Dermis microvascular lymphatic vessel endothelial cell (primary cell): ENCODE measurements at regions not wholly inside any gene's neighbourhood (a gene's known extent, or its start where the extent isn't known, plus 50 kb on each side); places are given as distances from the start of the nearest gene placed in this dataset.

Experiments used
- DNase-seq, 2 donors: peaks; one replicate each; pipeline versions ENCODE4 v3.0.0 to v3.0.0-alpha.2; 2010; ENCODE audit warnings: low read depth in 2 of 2

DNA sequence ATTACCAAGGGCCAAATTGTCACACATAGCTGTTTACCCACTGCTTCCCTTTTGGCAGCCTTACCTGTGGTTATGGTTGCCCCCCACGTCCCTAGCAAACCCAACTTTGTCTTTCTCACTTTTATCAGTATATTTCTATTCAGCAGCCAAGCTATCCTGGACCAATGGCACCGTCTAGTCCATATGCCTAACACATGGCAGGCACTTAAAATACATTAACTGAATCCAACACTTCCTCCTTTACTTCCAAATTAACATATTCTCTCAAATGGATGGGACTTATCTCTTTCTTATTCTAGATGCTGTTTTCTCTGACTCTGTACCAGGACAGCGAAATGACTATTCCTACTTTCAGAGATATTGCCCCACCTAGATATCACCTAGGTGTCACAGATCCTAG is 50.9 kb upstream of the SLC44A1 start:
- DNase-seq = no peak

DNA sequence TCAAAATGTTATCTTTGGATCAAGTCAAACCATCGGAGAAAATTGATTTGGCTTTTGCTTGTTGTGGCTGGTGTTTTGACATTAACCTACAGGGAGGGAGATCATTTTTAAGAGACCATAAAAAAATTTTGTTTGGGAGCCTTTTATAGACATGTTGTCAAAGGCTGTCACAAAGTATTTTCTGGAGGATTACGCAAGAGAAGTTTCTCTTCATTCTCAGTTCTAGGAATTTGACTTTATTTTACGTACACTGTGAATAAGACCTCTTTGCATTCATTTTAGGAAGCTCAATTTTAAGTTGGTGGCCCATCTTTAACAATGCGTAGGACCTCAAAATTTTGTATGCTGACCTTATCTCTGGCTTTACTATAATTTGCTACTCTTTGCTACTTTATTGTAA is 50.2 kb upstream of the SLC44A1 start:
- no peak for DNase-seq
